ENCODE measurements at regions not wholly inside any gene's neighbourhood (a gene's known extent, or its start where the extent isn't known, plus 50 kb on each side); places are given as distances from the start of the nearest gene placed in this dataset.
A peak's percentile ranks its signal among the peaks of the same experiment; 100 is the strongest.
"Not testable (repeated sequence)": the region's sequence is repeated elsewhere in the genome, so short reads cannot be mapped to it uniquely, and the experiment has no call there.

DNA sequence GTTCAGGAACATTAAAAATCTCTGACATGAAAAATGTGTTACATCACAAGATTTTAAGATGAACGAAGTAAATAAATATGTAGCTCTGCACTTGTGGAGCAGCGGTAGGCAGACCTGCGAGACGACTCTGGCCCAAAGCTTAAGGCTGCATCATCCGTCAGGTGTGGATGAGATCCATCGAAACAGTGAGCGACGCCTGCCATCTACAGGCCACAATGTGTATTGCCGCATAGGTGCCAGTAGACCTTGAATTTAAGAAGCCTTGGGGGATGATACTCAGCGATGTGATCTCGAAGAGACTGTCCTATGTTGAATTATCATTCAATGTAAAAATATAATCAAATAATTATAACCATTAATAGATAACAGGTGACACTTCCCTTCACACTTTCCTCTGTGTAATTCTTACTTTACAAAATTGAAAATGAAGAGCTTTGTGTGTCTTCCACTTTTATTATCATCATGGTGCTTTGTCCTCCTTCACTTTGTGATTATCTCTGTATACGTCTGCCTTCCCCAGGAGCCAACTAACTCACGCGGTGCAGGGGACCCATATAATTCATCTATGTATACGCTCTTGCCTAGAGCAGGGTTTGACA lies 851.0 kb downstream of the RAB28 start:
- no peak overlapping the region for H3K4me3 ChIP-seq (ENCODE audit: low read depth, low read length)
- TF ChIP-seq, protein P1, sequence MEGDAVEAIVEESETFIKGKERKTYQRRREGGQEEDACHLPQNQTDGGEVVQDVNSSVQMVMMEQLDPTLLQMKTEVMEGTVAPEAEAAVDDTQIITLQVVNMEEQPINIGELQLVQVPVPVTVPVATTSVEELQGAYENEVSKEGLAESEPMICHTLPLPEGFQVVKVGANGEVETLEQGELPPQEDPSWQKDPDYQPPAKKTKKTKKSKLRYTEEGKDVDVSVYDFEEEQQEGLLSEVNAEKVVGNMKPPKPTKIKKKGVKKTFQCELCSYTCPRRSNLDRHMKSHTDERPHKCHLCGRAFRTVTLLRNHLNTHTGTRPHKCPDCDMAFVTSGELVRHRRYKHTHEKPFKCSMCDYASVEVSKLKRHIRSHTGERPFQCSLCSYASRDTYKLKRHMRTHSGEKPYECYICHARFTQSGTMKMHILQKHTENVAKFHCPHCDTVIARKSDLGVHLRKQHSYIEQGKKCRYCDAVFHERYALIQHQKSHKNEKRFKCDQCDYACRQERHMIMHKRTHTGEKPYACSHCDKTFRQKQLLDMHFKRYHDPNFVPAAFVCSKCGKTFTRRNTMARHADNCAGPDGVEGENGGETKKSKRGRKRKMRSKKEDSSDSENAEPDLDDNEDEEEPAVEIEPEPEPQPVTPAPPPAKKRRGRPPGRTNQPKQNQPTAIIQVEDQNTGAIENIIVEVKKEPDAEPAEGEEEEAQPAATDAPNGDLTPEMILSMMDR (IDR thresholded peaks at IDR 0.05; ENCODE audit: low read depth, low read length), result peak; percentile 70

DNA sequence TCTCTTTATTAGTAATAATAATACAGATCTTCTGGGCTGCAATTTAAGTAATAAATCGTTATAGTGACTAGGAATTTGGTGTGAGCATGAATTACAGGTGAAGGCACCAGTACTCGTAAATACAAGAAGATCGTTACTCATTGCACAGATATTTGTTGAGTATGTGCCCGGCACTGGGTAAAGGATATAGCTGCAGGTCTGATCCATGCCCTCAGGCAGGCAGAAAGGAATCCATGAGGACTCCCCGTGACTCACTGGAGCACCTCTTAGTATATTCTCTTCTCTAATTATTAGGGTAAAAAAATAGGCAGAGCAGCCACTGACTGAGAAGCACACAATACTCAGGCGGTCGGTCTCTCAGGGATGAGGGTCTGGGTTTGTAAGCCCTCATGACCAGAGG lies 868.3 kb downstream of the RAB28 start:
- TF ChIP-seq, protein P1 (IDR thresholded peaks at IDR 0.05; ENCODE audit: low read depth, low read length), result no peak
- no peak overlapping the region for H3K4me3 ChIP-seq (ENCODE audit: low read depth, low read length)

GRCh38 chr4:12612876-12613275 lies 871.3 kb downstream of the RAB28 start:
- TF ChIP-seq, protein P1 (IDR thresholded peaks at IDR 0.05; ENCODE audit: low read depth, low read length), result no peak
- no peak overlapping the region for H3K4me3 ChIP-seq (ENCODE audit: low read depth, low read length)

- not testable (repeated sequence) for H3K4me3 ChIP-seq (ENCODE audit: low read depth, low read length)
Measured at GRCh38 chr4:12609212-12609875, 874.8 kb downstream of the RAB28 start.

- no peak overlapping the region for H3K4me3 ChIP-seq (ENCODE audit: low read depth, low read length)
- TF ChIP-seq, protein P1 (IDR thresholded peaks at IDR 0.05; ENCODE audit: low read depth, low read length), result no peak
Measured at GRCh38 chr4:12595986-12596385, 888.2 kb downstream of the RAB28 start.

DNA sequence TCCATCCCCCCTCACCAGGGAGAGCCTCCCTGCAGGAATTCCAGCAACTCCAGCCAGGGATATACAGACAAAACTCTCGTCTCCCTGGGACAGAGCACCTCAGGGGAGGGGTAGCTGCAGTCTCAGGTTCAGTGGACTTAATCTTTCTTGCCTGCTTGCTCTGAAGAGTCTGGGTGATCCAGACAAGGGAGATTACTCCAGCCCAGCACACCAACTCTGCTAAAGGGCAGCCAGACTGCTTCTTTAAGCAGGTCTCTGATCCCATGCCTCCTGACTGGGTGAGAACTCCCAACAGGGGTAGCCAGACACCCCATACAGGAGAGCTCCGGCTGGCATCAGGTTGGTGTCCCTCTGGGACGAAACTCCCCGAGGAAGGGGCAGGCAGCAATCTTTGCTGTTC lies 888.7 kb downstream of the RAB28 start:
- no peak overlapping the region for H3K4me3 ChIP-seq (ENCODE audit: low read depth, low read length)
- TF ChIP-seq, protein P1 (IDR thresholded peaks at IDR 0.05; ENCODE audit: low read depth, low read length), result no peak

DNA sequence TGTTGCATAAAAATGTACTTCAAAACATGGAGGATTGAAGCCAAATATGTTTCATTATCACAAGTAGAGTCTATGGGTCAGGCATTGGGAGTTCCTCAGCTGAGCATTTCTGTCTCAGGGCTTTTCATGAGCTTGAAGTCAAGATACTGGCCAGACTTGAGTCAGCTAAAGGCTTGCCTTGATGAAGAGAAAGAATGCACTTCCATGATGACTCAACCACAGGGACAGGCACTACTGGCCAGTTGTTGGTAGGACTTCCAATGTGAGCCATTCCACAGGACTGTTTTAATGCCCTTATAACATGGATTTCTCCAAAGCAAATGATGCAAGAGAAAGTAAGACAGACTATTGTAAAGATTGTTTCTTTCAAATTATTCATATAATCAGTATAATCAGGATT lies 895.6 kb downstream of the RAB28 start:
- H3K4me3 ChIP-seq (ENCODE audit: low read depth, low read length), result no peak overlapping the region
- TF ChIP-seq, protein P1 (IDR thresholded peaks at IDR 0.05; ENCODE audit: low read depth, low read length), result no peak
